Activated CD8-positive, alpha-beta T cell treated with anti-CD3 and anti-CD28 coated beads, Interleukin-2, amount 10 ng/mL, durations not matched to agents 7 days and 5 days (primary cell): ENCODE measurements at regions not wholly inside any gene's neighbourhood (a gene's known extent, or its start where the extent isn't known, plus 50 kb on each side); places are given as distances from the start of the nearest gene placed in this dataset.
"Not testable (repeated sequence)": the region's sequence is repeated elsewhere in the genome, so short reads cannot be mapped to it uniquely, and the experiment has no call there.

Experiments used
- ATAC-seq: fragments of 150-1000 bp; cut with Tn5 transposase; one replicate; pipeline ENCODE4 v1.10.0; 2021; ENCODE audit warnings: moderate library complexity
- CTCF ChIA-PET: fragments of 350-600 bp; sonication (Branson Sonifier 250); formaldehyde crosslinking; loops from one replicate; lab custom pipeline; 2021; ENCODE audit warnings: antibody characterized with exemption; lab: Charles Lee
- POLR2A ChIA-PET: fragments of 350-600 bp; sonication (Branson Sonifier 250); formaldehyde crosslinking; loops from one replicate; lab custom pipeline; 2021; ENCODE audit warnings: antibody characterized with exemption; lab: Charles Lee
- DNase-seq: peaks from one replicate; pipeline ENCODE4 v3.0.0-alpha.2; 2020
- H3K27ac Mint-ChIP-seq: one replicate; pipeline ENCODE4 v1.8.0; 2021; ENCODE audit warnings: mild to moderate bottlenecking, mixed read lengths
- H3K27me3 Mint-ChIP-seq: one replicate; pipeline ENCODE4 v1.8.0; 2021; ENCODE audit warnings: low read depth, mixed read lengths
- H3K36me3 Mint-ChIP-seq: one replicate; pipeline ENCODE4 v1.8.0; 2021; ENCODE audit warnings: low read depth, mixed read lengths
- H3K4me1 Mint-ChIP-seq: one replicate; pipeline ENCODE4 v1.8.0; 2021; ENCODE audit warnings: low read depth, mixed read lengths
- H3K4me3 Mint-ChIP-seq: one replicate; pipeline ENCODE4 v1.8.0; 2021; ENCODE audit warnings: mild to moderate bottlenecking, mixed read lengths
- H3K9me3 Mint-ChIP-seq: one replicate; pipeline ENCODE4 v1.8.0; 2022; ENCODE audit warnings: mixed read lengths; ENCODE audit not compliant: insufficient read depth

GRCh38 chr13:56558698-56559320 lies 581.9 kb upstream of the PRR20A start:
- POLR2A ChIA-PET: no interaction called here
- no peaks in the 10 kb centered on the region for H3K4me1 Mint-ChIP-seq
- H3K36me3 Mint-ChIP-seq: no peaks in the 10 kb centered on the region
- no peak for ATAC-seq
- CTCF ChIA-PET: no interaction called here
- no peak overlapping the region for H3K4me3 Mint-ChIP-seq
- no peak for DNase-seq
- no peak overlapping the region for H3K27ac Mint-ChIP-seq
- peaks cover 20% of the 10 kb centered on the region for H3K9me3 Mint-ChIP-seq
- H3K27me3 Mint-ChIP-seq: no peaks in the 10 kb centered on the region

GRCh38 chr13:56561327-56561726 lies 579.4 kb upstream of the PRR20A start:
- peaks cover 19% of the 10 kb centered on the region for H3K9me3 Mint-ChIP-seq
- no peak overlapping the region for H3K27ac Mint-ChIP-seq
- H3K27me3 Mint-ChIP-seq: no peaks in the 10 kb centered on the region
- no peak overlapping the region for H3K4me3 Mint-ChIP-seq
- ATAC-seq: no peak
- H3K36me3 Mint-ChIP-seq: no peaks in the 10 kb centered on the region
- H3K4me1 Mint-ChIP-seq: no peaks in the 10 kb centered on the region
- ChIA-PET CTCF (no interaction called here), POLR2A (no interaction called here)
- no peak for DNase-seq

- no peaks in the 10 kb centered on the region for H3K4me1 Mint-ChIP-seq
- no peak overlapping the region for H3K27ac Mint-ChIP-seq
- no peak for DNase-seq
- H3K27me3 Mint-ChIP-seq: no peaks in the 10 kb centered on the region
- ATAC-seq: no peak
- H3K9me3 Mint-ChIP-seq: peaks cover 13% of the 10 kb centered on the region
- ChIA-PET POLR2A (no interaction called here), CTCF (no interaction called here)
- no peak overlapping the region for H3K4me3 Mint-ChIP-seq
- H3K36me3 Mint-ChIP-seq: no peaks in the 10 kb centered on the region
These were observed 577.1 kb upstream of the PRR20A start for GRCh38 chr13:56563663-56564062.

- ATAC-seq: no peak
These were observed 553.7 kb upstream of the PRR20A start for GRCh38 chr13:56586976-56587375.

GRCh38 chr13:56615572-56615971 lies 525.1 kb upstream of the PRR20A start:
- Mint-ChIP-seq H3K27me3 (no peaks in the 10 kb centered on the region), H3K36me3 (no peaks in the 10 kb centered on the region), H3K4me1 (no peaks in the 10 kb centered on the region), H3K9me3 (peaks cover 7% of the 10 kb centered on the region), H3K27ac (no peak overlapping the region), H3K4me3 (no peak overlapping the region)
- no peak for DNase-seq
- ChIA-PET POLR2A (no interaction called here), CTCF (no interaction called here)
- no peak for ATAC-seq

More at GRCh38 chr13:56586976-56587375, 553.7 kb upstream of the PRR20A start:
- Mint-ChIP-seq H3K36me3 (no peaks in the 10 kb centered on the region), H3K27me3 (no peaks in the 10 kb centered on the region), H3K9me3 (peaks cover 33% of the 10 kb centered on the region), H3K27ac (no peak overlapping the region), H3K4me1 (no peaks in the 10 kb centered on the region), H3K4me3 (no peak overlapping the region)
- ChIA-PET POLR2A (no interaction called here), CTCF (no interaction called here)
- DNase-seq: no peak

GRCh38 chr13:56622840-56623239 lies 517.9 kb upstream of the PRR20A start:
- no peaks in the 10 kb centered on the region for H3K36me3 Mint-ChIP-seq
- DNase-seq (no peak), ATAC-seq (no peak)
- H3K27ac Mint-ChIP-seq: no peak overlapping the region
- H3K4me3 Mint-ChIP-seq: no peak overlapping the region
- H3K27me3 Mint-ChIP-seq: no peaks in the 10 kb centered on the region
- H3K9me3 Mint-ChIP-seq: peaks cover 43% of the 10 kb centered on the region
- ChIA-PET POLR2A (no interaction called here), CTCF (no interaction called here)
- no peaks in the 10 kb centered on the region for H3K4me1 Mint-ChIP-seq

- H3K36me3 Mint-ChIP-seq, CTCF ChIA-PET, ATAC-seq, POLR2A ChIA-PET, H3K4me1 Mint-ChIP-seq, H3K27me3 Mint-ChIP-seq, DNase-seq, H3K4me3 Mint-ChIP-seq, H3K27ac Mint-ChIP-seq: not testable (repeated sequence)
- H3K9me3 Mint-ChIP-seq: peaks cover 50% of the 10 kb centered on the region
These were observed 511.8 kb upstream of the PRR20A start for GRCh38 chr13:56628886-56629285.

- ATAC-seq, H3K27me3 Mint-ChIP-seq, H3K4me3 Mint-ChIP-seq, H3K4me1 Mint-ChIP-seq, CTCF ChIA-PET, H3K36me3 Mint-ChIP-seq, POLR2A ChIA-PET, DNase-seq, H3K27ac Mint-ChIP-seq: not testable (repeated sequence)
- H3K9me3 Mint-ChIP-seq: peaks cover 35% of the 10 kb centered on the region
These were observed 509.7 kb upstream of the PRR20A start for GRCh38 chr13:56631060-56631459.

- Mint-ChIP-seq H3K27ac (no peak overlapping the region), H3K27me3 (no peaks in the 10 kb centered on the region), H3K4me1 (no peaks in the 10 kb centered on the region), H3K4me3 (no peak overlapping the region), H3K9me3 (peaks cover 36% of the 10 kb centered on the region), H3K36me3 (no peaks in the 10 kb centered on the region)
- no peak for ATAC-seq
- DNase-seq: no peak
- ChIA-PET POLR2A (no interaction called here), CTCF (no interaction called here)
These were observed 487.7 kb upstream of the PRR20A start for GRCh38 chr13:56653043-56653442.

GRCh38 chr13:56659041-56659471 lies 481.7 kb upstream of the PRR20A start:
- Mint-ChIP-seq H3K27me3 (no peaks in the 10 kb centered on the region), H3K9me3 (peaks cover 35% of the 10 kb centered on the region), H3K27ac (no peak overlapping the region), H3K4me1 (no peaks in the 10 kb centered on the region), H3K36me3 (no peaks in the 10 kb centered on the region), H3K4me3 (no peak overlapping the region)
- DNase-seq (no peak), ATAC-seq (no peak)
- ChIA-PET CTCF (no interaction called here), POLR2A (no interaction called here)

GRCh38 chr13:56670563-56670962 lies 470.2 kb upstream of the PRR20A start:
- DNase-seq (no peak), ATAC-seq (no peak)
- POLR2A ChIA-PET: no interaction called here
- no peaks in the 10 kb centered on the region for H3K36me3 Mint-ChIP-seq
- H3K27ac Mint-ChIP-seq: no peak overlapping the region
- CTCF ChIA-PET: no interaction called here
- no peaks in the 10 kb centered on the region for H3K4me1 Mint-ChIP-seq
- H3K9me3 Mint-ChIP-seq: peaks cover 7% of the 10 kb centered on the region
- no peaks in the 10 kb centered on the region for H3K27me3 Mint-ChIP-seq
- H3K4me3 Mint-ChIP-seq: no peak overlapping the region

GRCh38 chr13:56681404-56681803 lies 459.3 kb upstream of the PRR20A start:
- ChIA-PET CTCF (no interaction called here), POLR2A (no interaction called here)
- peaks cover 18% of the 10 kb centered on the region for H3K9me3 Mint-ChIP-seq
- no peak overlapping the region for H3K4me3 Mint-ChIP-seq
- DNase-seq: no peak
- no peaks in the 10 kb centered on the region for H3K4me1 Mint-ChIP-seq
- ATAC-seq: no peak
- H3K27me3 Mint-ChIP-seq: no peaks in the 10 kb centered on the region
- H3K27ac Mint-ChIP-seq: no peak overlapping the region
- no peaks in the 10 kb centered on the region for H3K36me3 Mint-ChIP-seq

- no peak overlapping the region for H3K27ac Mint-ChIP-seq
- H3K4me3 Mint-ChIP-seq: no peak overlapping the region
- H3K9me3 Mint-ChIP-seq: peaks cover 12% of the 10 kb centered on the region
- H3K36me3 Mint-ChIP-seq: no peaks in the 10 kb centered on the region
- ChIA-PET CTCF (no interaction called here), POLR2A (no interaction called here)
- DNase-seq (no peak), ATAC-seq (no peak)
- no peaks in the 10 kb centered on the region for H3K4me1 Mint-ChIP-seq
- H3K27me3 Mint-ChIP-seq: no peaks in the 10 kb centered on the region
These were observed 453.6 kb upstream of the PRR20A start for GRCh38 chr13:56687131-56687530.
